ENCODE measurements at regions not wholly inside any gene's neighbourhood (a gene's known extent, or its start where the extent isn't known, plus 50 kb on each side); places are given as distances from the start of the nearest gene placed in this dataset.

DNA sequence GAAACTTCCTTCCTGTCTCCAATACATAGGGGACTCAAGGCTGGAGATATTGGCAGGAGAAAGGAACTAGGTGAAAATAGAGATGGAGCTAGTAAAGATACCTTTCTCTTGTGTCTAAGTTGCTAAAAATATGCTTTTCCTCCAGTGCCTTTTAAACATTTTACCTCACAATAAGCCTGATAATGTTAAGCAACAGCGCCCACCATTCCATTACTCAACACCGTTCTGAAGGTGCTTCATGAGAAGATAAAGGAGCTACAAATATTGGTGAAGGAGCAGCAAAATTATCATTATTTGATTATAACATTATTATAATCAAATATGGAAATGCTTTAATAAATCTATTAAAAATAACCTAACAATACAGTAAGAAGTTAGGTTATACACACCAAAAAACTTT is 83.6 kb upstream of the BARX2 start:
- intact Hi-C loops (cut with DNase I) = no loop called here
- ATAC-seq (no peak), DNase-seq (no peak)
- no peaks in the 10 kb centered on the region for H3K36me3 ChIP-seq
- TF ChIP-seq, protein P1, sequence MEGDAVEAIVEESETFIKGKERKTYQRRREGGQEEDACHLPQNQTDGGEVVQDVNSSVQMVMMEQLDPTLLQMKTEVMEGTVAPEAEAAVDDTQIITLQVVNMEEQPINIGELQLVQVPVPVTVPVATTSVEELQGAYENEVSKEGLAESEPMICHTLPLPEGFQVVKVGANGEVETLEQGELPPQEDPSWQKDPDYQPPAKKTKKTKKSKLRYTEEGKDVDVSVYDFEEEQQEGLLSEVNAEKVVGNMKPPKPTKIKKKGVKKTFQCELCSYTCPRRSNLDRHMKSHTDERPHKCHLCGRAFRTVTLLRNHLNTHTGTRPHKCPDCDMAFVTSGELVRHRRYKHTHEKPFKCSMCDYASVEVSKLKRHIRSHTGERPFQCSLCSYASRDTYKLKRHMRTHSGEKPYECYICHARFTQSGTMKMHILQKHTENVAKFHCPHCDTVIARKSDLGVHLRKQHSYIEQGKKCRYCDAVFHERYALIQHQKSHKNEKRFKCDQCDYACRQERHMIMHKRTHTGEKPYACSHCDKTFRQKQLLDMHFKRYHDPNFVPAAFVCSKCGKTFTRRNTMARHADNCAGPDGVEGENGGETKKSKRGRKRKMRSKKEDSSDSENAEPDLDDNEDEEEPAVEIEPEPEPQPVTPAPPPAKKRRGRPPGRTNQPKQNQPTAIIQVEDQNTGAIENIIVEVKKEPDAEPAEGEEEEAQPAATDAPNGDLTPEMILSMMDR (IDR thresholded peaks at IDR 0.05) = no peak
- no peaks in the 10 kb centered on the region for H3K9me3 ChIP-seq
- no peaks in the 10 kb centered on the region for H3K27me3 ChIP-seq (ENCODE audit: low read depth)
- H3K4me1 ChIP-seq = no peaks in the 10 kb centered on the region
- H3K4me3 ChIP-seq = no peak overlapping the region
- H3K27ac ChIP-seq = no peak overlapping the region

DNA sequence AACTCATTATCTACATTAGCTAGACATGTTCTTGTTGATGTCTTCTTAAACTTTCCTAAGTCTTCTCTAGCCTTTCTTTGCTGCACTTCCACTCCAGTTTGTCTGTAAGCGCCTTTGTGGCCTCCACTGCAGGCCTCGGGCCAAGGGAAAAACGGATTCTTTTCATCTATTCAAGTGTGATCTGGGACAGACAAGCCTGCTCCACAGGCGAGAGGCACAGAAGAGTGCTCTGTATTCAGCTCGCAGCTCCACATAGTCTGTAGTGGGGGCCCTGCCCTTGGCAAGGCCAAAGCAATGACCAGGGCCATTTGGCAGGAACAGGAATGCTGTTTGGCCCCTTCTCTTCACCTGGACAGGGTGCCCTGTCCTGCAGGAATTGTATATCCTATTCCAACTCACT is 84.1 kb upstream of the BARX2 start:
- H3K36me3 ChIP-seq = no peaks in the 10 kb centered on the region
- H3K4me1 ChIP-seq = no peaks in the 10 kb centered on the region
- no peak overlapping the region for H3K27ac ChIP-seq
- ATAC-seq = no peak
- TF ChIP-seq, protein P1 (IDR thresholded peaks at IDR 0.05) = no peak
- H3K9me3 ChIP-seq = no peaks in the 10 kb centered on the region
- DNase-seq = no peak
- no peaks in the 10 kb centered on the region for H3K27me3 ChIP-seq (ENCODE audit: low read depth)
- no peak overlapping the region for H3K4me3 ChIP-seq
- intact Hi-C loops (cut with DNase I) = no loop called here

DNA sequence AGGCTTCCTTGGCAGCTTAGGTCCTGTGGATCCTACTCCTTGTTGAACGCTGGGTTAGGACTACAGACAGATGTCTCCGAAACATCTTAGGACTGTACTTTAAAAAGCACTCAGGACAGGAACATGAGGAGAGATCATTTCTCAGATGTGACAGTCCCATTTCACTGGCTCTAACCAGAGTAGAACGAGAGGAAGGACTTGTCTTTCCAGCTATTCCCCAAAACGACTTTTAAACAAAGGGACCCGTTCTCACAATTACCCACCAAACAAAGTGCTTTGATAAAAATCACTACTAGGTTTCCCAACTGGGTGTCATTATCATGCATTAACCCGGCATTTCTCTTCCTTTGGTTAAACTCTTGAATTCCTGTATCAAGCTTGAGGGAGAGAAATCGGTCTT is 84.7 kb upstream of the BARX2 start:
- Histone ChIP-seq H3K27me3 (ENCODE audit: low read depth) (no peaks in the 10 kb centered on the region), H3K4me3 (no peak overlapping the region), H3K27ac (no peak overlapping the region), H3K9me3 (no peaks in the 10 kb centered on the region), H3K36me3 (no peaks in the 10 kb centered on the region), H3K4me1 (no peaks in the 10 kb centered on the region)
- no peak for ATAC-seq
- TF ChIP-seq, protein P1 (IDR thresholded peaks at IDR 0.05) = no peak
- no peak for DNase-seq
- intact Hi-C loops (cut with DNase I) = no loop called here

DNA sequence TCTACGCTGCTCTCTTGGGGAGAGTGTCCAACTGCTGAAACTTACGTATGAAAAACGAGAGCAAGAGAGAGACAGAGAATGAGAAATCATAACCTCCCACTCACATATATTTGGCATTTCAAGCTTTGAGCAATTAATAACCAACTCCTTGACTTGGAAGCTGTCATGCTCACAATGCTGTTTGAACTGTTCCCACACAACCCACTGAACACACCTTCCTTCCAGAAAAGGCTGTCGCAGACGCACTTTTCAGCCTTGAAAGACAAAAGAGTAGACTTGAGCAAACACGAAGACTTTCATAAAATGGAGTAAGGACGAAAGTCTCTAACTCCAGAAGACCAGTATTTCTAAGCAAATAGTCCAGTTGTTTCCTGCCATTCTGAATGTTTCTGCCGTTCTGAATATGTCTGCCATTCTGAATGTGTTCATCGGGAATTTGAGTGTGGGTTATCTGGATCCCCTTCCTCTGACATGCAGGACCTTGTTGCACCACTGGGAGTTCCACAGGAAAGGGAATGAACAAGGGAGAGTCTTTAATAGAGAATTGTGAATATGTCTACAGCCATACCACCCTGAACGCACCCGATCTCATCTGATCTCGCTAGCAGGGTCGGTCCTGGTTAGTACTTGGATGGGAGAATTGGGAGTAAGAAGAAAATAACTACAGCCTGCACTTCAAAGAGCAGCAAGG is 86.2 kb upstream of the BARX2 start:
- H3K27me3 ChIP-seq (ENCODE audit: low read depth) = no peaks in the 10 kb centered on the region
- H3K4me3 ChIP-seq = no peak overlapping the region
- no peaks in the 10 kb centered on the region for H3K9me3 ChIP-seq
- H3K36me3 ChIP-seq = no peaks in the 10 kb centered on the region
- ATAC-seq = no peak
- no peak for DNase-seq
- intact Hi-C loops (cut with DNase I) = no loop called here
- TF ChIP-seq, protein P1 (IDR thresholded peaks at IDR 0.05) = no peak
- no peak overlapping the region for H3K27ac ChIP-seq
- H3K4me1 ChIP-seq = no peaks in the 10 kb centered on the region

DNA sequence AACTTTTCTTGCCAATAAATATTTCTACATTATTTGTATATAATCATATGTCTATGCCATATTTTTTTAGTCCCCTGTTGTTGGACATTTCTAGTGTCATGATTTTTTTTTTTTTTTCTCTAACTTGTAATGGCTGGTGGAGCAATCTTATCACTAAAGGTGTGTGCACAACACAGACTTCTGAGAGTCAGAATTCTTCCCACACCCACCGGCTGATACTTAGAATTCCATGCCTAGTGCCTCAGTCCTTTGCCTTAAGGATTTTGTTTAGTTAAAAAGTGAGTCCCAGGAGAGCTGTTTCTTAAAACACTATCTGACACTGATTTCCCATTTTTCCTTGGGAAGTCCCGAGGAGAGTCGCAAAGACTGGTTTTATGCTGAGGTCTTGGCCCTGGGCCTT is 87.7 kb upstream of the BARX2 start:
- no peak overlapping the region for H3K4me3 ChIP-seq
- H3K4me1 ChIP-seq = no peaks in the 10 kb centered on the region
- TF ChIP-seq, protein P1 (IDR thresholded peaks at IDR 0.05) = no peak
- no peak overlapping the region for H3K27ac ChIP-seq
- intact Hi-C loops (cut with DNase I) = no loop called here
- no peaks in the 10 kb centered on the region for H3K9me3 ChIP-seq
- H3K36me3 ChIP-seq = no peaks in the 10 kb centered on the region
- no peak for DNase-seq
- no peaks in the 10 kb centered on the region for H3K27me3 ChIP-seq (ENCODE audit: low read depth)
- ATAC-seq = peak in 1 of 2 donors; percentile 66

All from lower lobe of right lung (tissue), 2 donors.